Loucy (cell line): ENCODE measurements at regions not wholly inside any gene's neighbourhood (a gene's known extent, or its start where the extent isn't known, plus 50 kb on each side); places are given as distances from the start of the nearest gene placed in this dataset.

Source experiments
- EZH2phosphoT487 ChIP-seq: fragments of 200-600 bp; IDR thresholded peaks from 2 replicates; pipeline ENCODE4 v1.6.1; 2018; ENCODE audit warnings: antibody characterized with exemption, mild to moderate bottlenecking, moderate library complexity, borderline replicate concordance
- TF ChIP-seq, protein P1 (sequence below): fragments of 200-600 bp; sonication (generic); conservative IDR thresholded peaks from 2 replicates; pipeline ENCODE4 v1.5.1; 2014; ENCODE audit warnings: mild to moderate bottlenecking, antibody characterized with exemption, low read length

DNA sequence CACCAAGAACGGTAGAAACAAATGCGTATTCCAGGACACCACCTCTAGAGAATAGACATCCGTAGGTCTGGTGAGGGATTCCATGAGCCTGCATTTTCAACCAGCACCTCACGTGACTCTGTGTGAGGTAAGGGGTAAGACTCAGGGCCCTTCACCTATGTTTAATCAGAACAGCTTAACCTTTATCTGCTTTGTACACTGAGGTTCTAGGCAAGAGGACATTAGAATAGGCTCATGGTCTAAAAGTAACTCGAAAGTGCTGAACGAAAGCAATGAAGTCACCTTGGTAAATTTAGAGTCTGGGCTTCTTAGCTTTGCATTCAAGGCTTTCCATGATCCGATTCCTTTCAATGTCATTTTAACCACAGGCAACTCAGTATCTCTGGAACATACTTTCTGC is 270.5 kb upstream of the CADM1 start:
- TF ChIP-seq, protein P1, sequence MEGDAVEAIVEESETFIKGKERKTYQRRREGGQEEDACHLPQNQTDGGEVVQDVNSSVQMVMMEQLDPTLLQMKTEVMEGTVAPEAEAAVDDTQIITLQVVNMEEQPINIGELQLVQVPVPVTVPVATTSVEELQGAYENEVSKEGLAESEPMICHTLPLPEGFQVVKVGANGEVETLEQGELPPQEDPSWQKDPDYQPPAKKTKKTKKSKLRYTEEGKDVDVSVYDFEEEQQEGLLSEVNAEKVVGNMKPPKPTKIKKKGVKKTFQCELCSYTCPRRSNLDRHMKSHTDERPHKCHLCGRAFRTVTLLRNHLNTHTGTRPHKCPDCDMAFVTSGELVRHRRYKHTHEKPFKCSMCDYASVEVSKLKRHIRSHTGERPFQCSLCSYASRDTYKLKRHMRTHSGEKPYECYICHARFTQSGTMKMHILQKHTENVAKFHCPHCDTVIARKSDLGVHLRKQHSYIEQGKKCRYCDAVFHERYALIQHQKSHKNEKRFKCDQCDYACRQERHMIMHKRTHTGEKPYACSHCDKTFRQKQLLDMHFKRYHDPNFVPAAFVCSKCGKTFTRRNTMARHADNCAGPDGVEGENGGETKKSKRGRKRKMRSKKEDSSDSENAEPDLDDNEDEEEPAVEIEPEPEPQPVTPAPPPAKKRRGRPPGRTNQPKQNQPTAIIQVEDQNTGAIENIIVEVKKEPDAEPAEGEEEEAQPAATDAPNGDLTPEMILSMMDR = no peak
- TF ChIP-seq EZH2phosphoT487 = no peak
